GM21515 (cell line): ENCODE measurements at regions not wholly inside any gene's neighbourhood (a gene's known extent, or its start where the extent isn't known, plus 50 kb on each side); places are given as distances from the start of the nearest gene placed in this dataset.

Experiments used
- ATAC-seq: cut with Tn5 transposase; IDR thresholded peaks from one replicate; pipeline ENCODE4 v1.9.1; 2021; ENCODE audit not compliant: unreplicated experiment

DNA sequence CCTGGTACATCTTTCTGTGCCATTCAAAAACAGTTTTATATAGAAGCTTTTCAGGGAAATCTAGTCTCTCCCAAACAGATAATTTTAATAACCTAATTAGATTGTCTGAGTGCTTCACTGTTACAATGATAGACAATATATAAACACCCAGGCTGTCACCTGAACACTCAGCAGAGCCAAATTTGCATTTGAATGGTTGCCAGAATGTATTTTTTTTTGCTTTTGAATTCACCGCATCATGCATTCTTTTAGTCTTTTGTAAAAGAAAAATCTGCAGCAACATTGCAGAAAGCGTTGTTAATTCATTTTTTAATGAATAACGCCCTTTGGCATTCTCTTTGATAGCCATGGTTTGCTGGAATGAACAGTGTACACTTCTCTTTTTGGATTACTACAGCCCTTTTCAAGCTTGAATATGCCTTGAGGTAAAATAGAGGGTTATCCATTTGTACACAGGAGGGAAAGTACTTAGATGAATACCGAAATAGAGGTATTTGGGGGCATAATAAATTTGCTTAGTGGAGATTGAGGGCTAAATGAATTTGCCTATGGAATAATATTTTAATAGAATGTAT, 175.0 kb upstream of the EPHA5 start:
- no peak for ATAC-seq

DNA sequence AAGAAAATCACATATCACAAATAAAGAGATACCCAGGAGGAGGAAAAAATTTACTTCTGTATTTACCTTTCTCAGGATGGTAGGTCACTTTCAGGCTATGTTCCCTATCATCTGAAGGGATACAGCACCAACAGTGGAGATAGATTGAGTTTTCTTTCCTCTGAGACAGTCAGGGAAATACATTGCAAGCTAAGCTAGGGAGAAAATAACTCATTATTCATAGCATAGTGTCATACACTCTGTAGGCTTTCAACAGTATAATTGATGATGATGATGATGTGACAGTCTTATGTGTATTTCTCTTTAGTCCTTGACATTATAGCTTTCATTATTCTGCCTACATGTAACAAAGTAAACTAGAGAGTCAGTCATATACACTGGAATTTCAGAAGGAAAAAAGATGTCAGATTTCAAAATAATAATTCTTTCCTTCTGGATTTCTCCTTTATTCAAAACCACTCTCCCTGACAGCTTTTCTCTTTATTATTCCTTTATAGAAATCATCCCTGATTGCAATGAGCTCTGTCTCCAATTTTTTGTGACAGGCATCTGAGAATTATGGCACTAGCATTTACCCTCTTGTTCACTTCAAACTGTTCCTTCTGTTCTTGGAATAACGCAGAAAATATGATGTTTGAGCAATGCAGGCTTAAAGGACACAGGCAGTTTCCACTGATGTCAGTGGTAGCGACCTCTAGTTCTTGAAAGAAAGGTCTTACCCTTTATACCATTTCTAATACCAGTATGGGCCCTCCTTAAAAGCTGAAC, 169.1 kb upstream of the EPHA5 start:
- ATAC-seq, result no peak

DNA sequence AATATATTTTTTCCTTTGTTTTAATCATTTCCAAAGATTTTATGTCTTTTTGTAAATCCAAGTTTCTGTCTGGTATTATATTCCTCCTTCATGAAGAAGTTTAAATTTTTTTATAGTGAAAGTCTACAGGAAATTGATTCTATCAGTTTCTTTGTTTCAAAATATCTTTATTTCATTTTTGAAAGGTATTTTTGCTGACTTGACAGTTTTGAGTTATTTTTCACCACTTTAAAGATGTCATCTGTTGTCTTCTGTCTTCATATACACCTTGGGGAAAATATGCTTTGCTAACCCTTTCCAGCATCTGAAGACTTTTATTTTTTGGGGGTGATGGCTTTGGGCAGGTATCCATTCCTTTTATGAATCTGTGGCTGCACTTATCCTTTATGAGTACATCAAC, 164.4 kb upstream of the EPHA5 start:
- no peak for ATAC-seq

DNA sequence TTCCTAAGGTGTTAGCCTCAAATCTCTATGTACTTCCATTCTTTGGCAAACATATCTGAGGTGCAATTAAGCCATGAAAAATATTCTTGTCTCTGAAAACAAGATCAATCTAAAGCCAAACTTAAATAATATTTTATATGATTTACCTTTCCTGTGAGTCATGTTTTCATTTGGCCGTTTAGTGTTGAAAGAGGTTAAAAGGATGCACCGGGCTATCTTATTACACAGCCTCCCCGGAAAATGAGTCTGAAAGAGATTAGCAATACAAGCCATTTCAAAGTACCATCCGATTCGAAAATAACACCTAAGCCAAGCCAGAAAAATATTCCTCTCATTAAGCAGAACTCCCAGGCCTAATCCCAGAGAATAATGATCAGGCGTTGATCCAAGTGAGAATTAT, 161.5 kb upstream of the EPHA5 start:
- no peak for ATAC-seq

DNA sequence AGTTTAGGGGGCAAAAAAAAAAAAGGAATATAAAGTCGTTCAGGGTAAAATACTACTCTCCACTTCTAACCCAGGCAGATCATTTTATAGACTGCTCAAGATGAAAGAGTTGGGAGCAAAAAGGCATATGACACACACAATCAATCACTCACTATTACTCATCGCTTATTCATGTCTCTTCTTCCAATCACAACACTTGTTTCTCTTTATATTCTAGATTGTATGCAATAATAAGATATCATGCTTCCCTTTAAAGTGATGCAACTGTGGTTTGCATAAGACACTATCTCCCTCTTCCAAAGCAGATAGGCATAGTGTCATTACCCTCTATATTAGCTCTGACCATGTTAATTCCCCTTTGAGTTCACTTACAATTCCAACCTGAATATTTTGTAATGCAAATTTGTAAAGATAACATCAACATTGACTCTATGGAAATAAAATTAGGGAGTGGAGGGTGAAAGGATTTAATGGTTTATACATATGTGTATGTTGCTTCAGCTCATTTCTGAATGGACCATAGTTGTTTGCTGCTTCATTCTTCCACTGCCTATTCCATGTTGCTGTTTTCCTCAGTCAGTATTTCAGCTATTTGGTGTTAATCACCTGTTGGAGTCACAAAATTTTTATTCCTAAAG, 154.9 kb upstream of the EPHA5 start:
- no peak for ATAC-seq

DNA sequence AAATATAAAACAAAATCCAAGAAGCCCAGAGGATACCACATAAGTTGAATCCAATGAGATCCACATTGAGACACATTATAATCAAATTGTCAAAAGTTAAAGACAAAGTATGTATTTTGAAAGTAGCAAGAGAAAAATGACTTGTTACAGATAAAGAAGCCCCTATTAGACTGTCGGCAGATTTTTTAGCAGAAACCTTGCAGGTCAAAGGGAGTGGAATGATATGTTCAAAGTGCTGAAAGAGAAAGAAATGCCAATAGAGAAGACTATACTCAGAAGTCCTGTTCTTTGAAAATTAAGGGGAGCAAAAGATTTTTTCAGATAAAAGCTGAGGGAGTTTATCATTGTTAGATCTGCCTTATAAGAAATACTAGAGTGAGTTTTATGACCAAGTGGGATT, 148.9 kb upstream of the EPHA5 start:
- no peak for ATAC-seq

DNA sequence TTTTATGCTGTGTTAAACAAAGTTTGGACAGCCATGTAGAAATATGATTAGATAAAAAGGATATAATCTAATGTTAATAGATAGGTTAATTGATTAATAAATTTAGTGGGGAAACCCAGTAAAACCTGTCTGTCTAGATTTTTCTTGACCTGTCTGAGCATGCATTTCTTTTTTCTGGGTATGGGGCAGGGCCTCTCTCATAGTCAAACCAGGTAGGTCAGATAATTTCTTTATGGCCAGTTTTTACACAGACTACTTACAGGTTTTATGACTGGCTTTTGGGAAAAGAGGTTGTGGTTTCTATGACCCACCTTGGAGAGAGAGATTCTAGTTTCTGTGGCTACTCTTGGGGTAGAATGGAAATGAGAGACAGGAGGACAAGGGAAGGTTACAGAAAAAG, 135.6 kb upstream of the EPHA5 start:
- no peak for ATAC-seq

DNA sequence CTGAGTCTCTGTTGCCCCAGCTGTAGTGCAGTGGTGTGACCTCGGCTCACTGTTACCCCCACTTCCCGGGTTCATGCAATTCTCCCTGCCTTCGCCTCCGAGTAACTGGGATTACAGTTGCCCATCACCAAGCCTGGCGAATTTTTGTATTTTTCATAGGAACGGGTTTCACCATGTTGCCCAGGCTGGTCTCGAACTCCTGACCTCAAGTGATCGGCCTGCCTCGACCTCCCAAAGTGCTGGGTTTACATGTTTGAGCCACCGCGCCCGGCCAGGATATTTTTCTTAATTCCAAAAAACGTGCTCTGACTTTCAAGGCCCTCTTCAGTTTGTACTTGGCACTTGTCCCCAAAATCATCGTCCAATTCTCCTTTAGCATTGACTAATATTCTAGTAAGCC, 129.2 kb upstream of the EPHA5 start:
- ATAC-seq, result no peak

DNA sequence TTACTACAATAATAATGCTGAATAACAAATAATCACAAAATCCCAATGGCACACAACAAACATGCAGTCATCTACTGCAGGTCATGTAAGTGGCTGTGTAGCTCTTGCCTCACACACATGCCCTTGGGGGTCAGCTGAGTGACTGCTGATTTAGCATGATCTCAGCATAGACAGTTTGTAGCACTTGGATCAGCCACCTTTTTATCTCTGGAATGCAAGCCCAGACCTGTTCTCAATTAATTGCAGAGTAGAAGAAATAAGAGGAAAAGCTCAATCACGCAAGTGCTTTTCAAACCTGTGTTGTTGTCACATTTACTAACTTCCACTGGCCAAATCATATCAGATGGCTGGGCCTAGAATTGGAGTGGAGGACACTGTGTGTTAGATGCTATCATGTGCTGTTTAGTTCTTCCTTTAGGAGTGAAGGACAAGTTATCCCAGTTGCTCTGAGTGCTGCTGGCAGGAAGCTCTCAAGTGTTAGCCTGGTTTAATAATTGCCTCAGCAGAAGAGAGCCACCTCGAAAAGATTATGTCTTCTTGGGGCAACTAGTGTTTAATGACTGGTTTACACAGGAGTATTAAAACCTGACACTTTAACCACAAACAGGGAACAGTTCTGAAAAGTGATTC, 128.3 kb upstream of the EPHA5 start:
- ATAC-seq, result no peak

DNA sequence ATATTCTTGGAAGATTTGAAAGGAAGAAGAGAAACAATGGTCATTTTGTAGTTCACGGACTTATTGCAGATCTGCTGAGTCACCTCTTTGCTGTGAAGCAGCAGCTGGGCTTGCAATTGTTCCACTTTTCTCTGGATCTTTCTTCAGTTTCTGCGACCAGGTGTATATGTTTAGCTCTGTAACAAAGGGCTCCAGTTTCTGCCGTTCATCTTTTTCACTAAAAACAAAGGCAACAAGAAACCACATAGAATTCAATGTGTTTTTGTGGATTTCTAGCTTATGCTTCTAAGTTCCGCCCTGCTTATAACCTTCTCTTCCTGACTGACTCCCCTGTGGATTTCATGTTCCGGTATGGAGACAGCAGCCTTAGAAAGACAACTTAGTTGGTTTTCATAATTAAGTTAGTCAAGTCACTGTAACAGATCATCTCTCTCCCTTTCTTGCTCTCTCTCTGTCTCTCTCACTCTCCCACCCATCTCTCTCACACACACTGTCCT, 121.6 kb upstream of the EPHA5 start:
- ATAC-seq, result no peak

DNA sequence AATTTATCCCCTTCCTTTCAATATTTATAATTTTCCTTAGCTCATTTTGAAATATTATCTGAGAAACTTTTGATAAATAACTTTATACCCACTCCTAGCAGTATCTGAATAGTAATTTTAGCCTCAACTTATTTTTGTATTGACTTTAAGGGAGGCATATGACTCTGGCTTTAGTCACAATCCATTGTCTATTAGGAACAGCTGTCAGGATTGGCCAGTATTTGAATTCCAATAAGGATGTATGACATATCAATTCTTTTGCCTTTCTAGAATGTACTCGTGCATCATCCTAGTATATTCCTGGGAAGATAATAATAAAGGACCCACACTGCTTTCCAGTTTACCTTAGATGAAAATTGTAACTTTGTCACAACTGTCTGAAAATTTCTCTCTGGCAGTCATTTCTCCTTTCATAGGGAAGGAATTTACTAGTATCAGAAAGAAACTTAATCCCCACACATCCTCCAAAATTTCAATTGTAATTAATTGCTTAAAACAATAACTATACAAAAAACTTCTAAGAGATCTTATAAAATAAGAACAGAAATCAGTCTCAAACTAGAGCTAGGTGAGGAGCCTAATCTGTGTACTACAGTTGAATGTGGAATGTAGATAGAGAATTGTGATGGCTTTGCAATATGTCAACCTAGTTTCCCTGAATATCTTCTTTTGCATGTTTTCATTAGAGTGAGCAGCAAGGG, 121.0 kb upstream of the EPHA5 start:
- ATAC-seq, result no peak

DNA sequence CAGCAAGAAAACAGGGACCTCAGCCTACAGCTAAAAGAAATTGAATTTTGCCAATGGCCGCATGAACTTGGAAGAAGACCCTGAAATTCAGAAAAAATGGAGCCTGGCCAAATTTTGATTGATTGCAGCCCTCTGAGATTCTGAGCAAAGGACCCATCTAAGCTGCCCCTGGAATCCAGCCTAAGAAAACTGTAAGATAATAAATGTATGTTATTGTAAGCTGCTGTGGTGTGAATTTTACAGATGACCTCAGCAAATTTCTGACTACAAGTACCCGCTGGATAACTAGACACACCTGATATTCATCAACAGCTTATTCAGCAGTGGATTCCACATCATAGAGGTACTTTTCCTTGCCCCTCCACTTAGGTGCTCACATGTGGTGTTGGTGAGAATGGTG, 119.5 kb upstream of the EPHA5 start:
- no peak for ATAC-seq

DNA sequence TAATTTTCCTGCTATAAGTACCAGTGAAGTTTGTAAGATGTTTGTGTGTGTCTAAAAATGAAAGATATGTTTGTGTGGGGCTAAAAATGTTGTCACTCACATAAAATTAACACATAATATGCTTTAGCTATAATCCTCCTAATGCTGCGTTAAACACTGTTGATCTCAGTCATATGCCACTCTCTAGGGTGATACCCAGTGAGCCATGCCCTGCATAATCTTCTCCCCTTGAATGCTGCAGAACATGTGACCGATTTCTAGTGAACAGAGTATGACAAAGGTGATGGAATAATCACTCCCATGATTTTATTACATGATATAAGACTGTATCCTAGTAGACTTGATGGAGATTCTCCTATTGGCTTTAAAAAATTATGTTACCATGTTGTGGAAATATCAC, 119.1 kb upstream of the EPHA5 start:
- no peak for ATAC-seq

DNA sequence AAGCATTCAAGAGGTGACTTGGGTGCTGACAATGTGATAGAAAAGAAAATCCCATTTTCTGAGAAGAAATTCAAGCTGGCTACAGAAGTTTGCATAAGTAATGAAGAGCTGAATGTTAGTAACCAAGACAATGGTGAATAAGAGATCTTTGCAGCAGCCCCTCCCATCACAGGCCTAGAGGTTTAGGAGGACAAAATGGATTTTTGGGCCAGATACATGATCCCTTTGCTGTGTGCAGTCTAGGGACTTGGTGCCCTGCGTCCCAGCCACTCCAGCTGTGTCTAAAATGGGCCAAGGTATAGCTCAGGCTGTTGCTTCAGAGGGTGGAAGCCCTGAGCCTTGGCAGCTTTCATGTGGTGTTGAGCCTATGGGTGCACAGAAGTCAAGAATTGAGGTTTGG, 107.0 kb upstream of the EPHA5 start:
- ATAC-seq, result no peak

DNA sequence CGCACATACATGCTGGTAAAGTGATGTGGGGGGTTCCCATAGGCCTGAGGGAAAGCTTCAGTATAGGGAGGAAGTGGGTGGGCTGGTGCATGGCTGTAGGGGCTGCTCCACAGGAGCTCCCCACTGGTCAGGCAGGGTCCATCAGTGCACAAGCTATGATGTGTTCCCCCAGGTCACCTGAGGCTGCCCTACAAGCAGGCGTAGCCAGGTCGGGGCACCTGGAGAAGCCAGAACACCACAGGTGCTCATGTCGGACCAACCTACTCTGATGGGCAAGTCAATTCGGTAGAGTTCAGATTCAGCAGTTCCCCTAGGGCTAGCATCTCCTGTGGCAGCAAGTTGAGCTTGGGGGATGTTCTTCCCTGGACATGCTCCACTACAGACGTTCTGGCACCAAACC, 103.3 kb upstream of the EPHA5 start:
- ATAC-seq, result no peak

DNA sequence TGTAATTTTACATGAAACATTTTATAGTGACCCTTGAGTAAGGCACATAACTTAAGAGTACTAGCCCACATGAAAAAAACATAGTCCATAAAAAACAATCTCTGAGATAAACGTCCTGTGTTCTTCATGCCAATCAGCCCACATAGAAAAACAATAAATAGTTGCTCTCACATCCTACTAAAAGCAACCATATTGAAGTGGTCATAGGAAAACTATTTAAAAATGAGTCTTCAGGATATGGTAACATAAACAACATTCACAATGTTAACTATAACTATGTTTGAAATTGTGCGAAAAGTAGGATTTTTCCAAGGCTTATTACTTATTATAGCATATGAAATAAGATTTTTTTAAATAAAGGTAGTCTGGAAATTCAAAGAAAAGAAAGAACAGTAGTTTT, 77.1 kb upstream of the EPHA5 start:
- no peak for ATAC-seq

DNA sequence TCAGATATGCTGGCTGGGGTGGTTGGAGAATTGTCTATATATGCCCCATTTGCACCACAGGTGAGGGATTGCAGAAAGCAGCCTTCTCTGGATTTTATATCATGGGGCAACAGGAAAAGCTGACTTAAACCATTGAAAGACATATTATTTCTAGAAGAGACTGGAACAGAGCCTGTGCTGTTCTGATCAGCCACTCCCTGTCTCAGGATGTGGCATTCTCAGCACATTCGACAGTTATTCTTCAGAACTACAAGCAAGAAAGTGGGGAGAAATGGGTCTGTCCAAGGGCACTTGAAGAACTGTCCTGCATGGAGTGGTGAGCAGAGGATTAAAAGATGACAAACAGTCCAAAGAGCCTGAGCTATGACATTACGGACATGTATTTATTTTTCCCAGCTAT, 67.8 kb upstream of the EPHA5 start:
- no peak for ATAC-seq

DNA sequence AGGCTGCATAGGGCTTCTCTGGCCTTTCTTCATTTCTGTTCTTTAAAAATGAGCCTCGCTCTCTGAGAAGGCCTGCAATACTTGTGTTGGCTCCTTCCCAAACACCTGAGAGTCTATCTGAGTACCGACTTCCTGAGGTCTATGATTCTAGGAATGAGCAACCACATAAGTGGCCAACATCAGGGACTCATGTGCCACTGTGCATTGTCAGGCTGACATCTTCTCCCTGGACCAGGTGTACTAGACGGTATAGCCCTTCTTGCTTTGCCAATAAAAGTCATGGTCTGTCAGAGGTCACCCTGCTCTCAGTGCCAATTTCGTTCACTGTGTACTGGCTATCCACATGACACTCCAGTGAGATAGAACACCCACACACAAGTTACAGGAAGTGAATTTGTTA, 67.4 kb upstream of the EPHA5 start:
- ATAC-seq, result no peak

DNA sequence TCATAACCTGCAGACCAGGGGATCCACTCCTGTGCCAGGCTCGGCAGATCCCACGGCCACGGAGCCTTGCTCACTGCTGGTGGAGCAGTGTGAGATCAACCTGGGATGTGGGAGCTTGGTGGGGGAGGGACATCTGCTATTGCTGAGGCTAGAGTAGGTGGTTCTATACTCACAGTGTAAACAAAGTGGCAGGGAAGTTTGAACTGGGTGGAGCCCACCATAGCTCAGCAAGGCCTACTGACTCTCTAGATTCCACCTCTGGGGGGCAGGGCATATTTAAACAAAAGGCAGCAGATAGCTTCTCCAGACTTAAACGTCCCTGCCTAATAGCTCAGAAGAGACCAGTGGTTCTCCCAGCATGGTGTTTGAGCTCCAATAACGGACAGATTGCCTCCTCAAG, 54.7 kb upstream of the EPHA5 start:
- ATAC-seq, result no peak
